H9 (cell line): ENCODE measurements at regions not wholly inside any gene's neighbourhood (a gene's known extent, or its start where the extent isn't known, plus 50 kb on each side); places are given as distances from the start of the nearest gene placed in this dataset.

Experiments
- DNase-seq: peaks from one replicate; pipeline ENCODE4 v3.0.0-alpha.2; 2017
- H2AFZ ChIP-seq: one replicate; pipeline ENCODE4 v1.6.1; 2013; ENCODE audit warnings: mild to moderate bottlenecking, low read length, control low read depth, moderate library complexity
- H2AK5ac ChIP-seq: 2 replicates; pipeline ENCODE4 v1.6.1; 2013; ENCODE audit warnings: low read length, control low read depth, mixed read lengths; ENCODE audit not compliant: insufficient read length
- H2BK120ac ChIP-seq: one replicate; pipeline ENCODE4 v1.6.1; 2013; ENCODE audit warnings: low read depth, mild to moderate bottlenecking, low read length, control low read depth, inconsistent platforms; ENCODE audit not compliant: poor library complexity, severe bottlenecking
- H2BK12ac ChIP-seq: 2 replicates; pipeline ENCODE4 v1.6.1; 2013; ENCODE audit warnings: low read length, control low read depth, mixed read lengths, low read depth; ENCODE audit not compliant: insufficient read length
- H2BK15ac ChIP-seq: 2 replicates; pipeline ENCODE4 v1.6.1; 2013; ENCODE audit warnings: low read depth, low read length, control low read depth
- H2BK20ac ChIP-seq: one replicate; pipeline ENCODE4 v1.6.1; 2013; ENCODE audit warnings: low read depth, mild to moderate bottlenecking, low read length, control low read depth, inconsistent platforms; ENCODE audit not compliant: poor library complexity, severe bottlenecking
- H2BK5ac ChIP-seq: 2 replicates; pipeline ENCODE4 v1.6.1; 2013; ENCODE audit warnings: low read length, control low read depth, mixed read lengths; ENCODE audit not compliant: insufficient read length
- H3K14ac ChIP-seq: 2 replicates; pipeline ENCODE4 v1.6.1; 2013; ENCODE audit warnings: low read length, control low read depth; ENCODE audit not compliant: insufficient read depth
- H3K18ac ChIP-seq: 2 replicates; pipeline ENCODE4 v1.6.1; 2013; ENCODE audit warnings: low read depth, mild to moderate bottlenecking, mixed read lengths, low read length, control low read depth; ENCODE audit not compliant: insufficient read length
- H3K23ac ChIP-seq: 2 replicates; pipeline ENCODE4 v1.6.1; 2013; ENCODE audit warnings: low read length, control low read depth, mixed read lengths, low read depth; ENCODE audit not compliant: insufficient read length
- H3K23me2 ChIP-seq: 2 replicates; pipeline ENCODE4 v1.6.1; 2013; ENCODE audit warnings: low read depth, mild to moderate bottlenecking, mixed read lengths, low read length, control low read depth; ENCODE audit not compliant: insufficient read length, poor library complexity, severe bottlenecking
- H3K27ac ChIP-seq: 2 replicates; pipeline ENCODE4 v1.5.1; 2013; ENCODE audit warnings: low read length, control low read depth, mixed read lengths, low read depth; ENCODE audit not compliant: insufficient read length
- H3K27me3 ChIP-seq: 2 replicates; pipeline ENCODE4 v1.6.1; 2013; ENCODE audit warnings: low read length, control low read depth, inconsistent platforms; ENCODE audit not compliant: insufficient read depth
- H3K4ac ChIP-seq: 2 replicates; pipeline ENCODE4 v1.6.1; 2013; ENCODE audit warnings: low read depth, mild to moderate bottlenecking, control low read depth, inconsistent platforms, low read length, moderate library complexity
- H3K4me1 ChIP-seq: 2 replicates; pipeline ENCODE4 v1.6.1; 2013; ENCODE audit warnings: low read length, control low read depth, inconsistent platforms; ENCODE audit not compliant: insufficient read depth
- H3K4me2 ChIP-seq: 2 replicates; pipeline ENCODE4 v1.6.1; 2013; ENCODE audit warnings: low read length, control low read depth, mixed read lengths; ENCODE audit not compliant: insufficient read length, insufficient read depth
- H3K56ac ChIP-seq: 2 replicates; pipeline ENCODE4 v1.6.1; 2013; ENCODE audit warnings: low read depth, mild to moderate bottlenecking, mixed read lengths, low read length, control low read depth; ENCODE audit not compliant: insufficient read length
- H3K79me1 ChIP-seq: 2 replicates; pipeline ENCODE4 v1.6.1; 2013; ENCODE audit warnings: low read depth, mild to moderate bottlenecking, moderate library complexity, low read length, control low read depth, inconsistent platforms; ENCODE audit not compliant: insufficient read depth, poor library complexity, severe bottlenecking
- H3K79me2 ChIP-seq: 2 replicates; pipeline ENCODE4 v1.6.1; 2013; ENCODE audit warnings: low read length, control low read depth, inconsistent platforms; ENCODE audit not compliant: insufficient read depth
- H3K9ac ChIP-seq: 2 replicates; pipeline ENCODE4 v1.6.1; 2013; ENCODE audit warnings: low read length, control low read depth, mixed read lengths; ENCODE audit not compliant: insufficient read length; ENCODE audit errors: extremely low read depth
- H3K9me3 ChIP-seq: one replicate; pipeline ENCODE4 v1.6.1; 2013; ENCODE audit warnings: low read depth, low read length, inconsistent platforms; ENCODE audit not compliant: control insufficient read depth
- H3T11ph ChIP-seq: one replicate; pipeline ENCODE4 v1.6.1; 2013; ENCODE audit warnings: mild to moderate bottlenecking, low read length, control low read depth, inconsistent platforms
- H4K20me1 ChIP-seq: one replicate; pipeline ENCODE4 v1.6.1; 2013; ENCODE audit not compliant: control insufficient read depth, insufficient read length, insufficient read depth
- H4K5ac ChIP-seq: 2 replicates; pipeline ENCODE4 v1.6.1; 2013; ENCODE audit warnings: low read depth, mild to moderate bottlenecking, mixed read lengths, low read length, control low read depth; ENCODE audit not compliant: insufficient read length
- H4K8ac ChIP-seq: replicated peaks from 2 replicates; pipeline ENCODE4 v1.6.1; 2013; ENCODE audit warnings: low read length, control low read depth, mixed read lengths, low read depth; ENCODE audit not compliant: insufficient read length
- H4K91ac ChIP-seq: 2 replicates; pipeline ENCODE4 v1.6.1; 2013; ENCODE audit warnings: low read depth, mild to moderate bottlenecking, moderate library complexity, mixed read lengths, low read length, control low read depth; ENCODE audit not compliant: insufficient read length
- H3K27ac Mint-ChIP-seq, 3 experiments: 2 replicates in 2 of 3; 3 replicates in 1 of 3; pipeline ENCODE4 v1.8.0; 2020 to 2021; ENCODE audit warnings: mixed read lengths in 3 of 3, mild to moderate bottlenecking in 1 of 3, moderate library complexity in 1 of 3
- H3K27me3 Mint-ChIP-seq: 2 replicates; pipeline ENCODE4 v1.8.0; 2021; ENCODE audit warnings: low read depth, mild to moderate bottlenecking, moderate library complexity, mixed read lengths
- H3K36me3 Mint-ChIP-seq, 3 experiments: 2 replicates in 2 of 3; 3 replicates in 1 of 3; pipeline ENCODE4 v1.8.0; 2020 to 2021; ENCODE audit warnings: low read depth in 3 of 3, mixed read lengths in 3 of 3; ENCODE audit not compliant: insufficient read depth in 1 of 3
- H3K4me1 Mint-ChIP-seq, 2 experiments: 2 replicates each; pipeline ENCODE4 v1.8.0; 2020; ENCODE audit warnings: mixed read lengths in 2 of 2
- H3K4me3 Mint-ChIP-seq, 2 experiments: 2 replicates in 1 of 2; 3 replicates in 1 of 2; pipeline ENCODE4 v1.8.0; 2020 to 2021; ENCODE audit warnings: mild to moderate bottlenecking in 2 of 2, mixed read lengths in 2 of 2, moderate library complexity in 1 of 2
- H3K9me3 Mint-ChIP-seq, 2 experiments: 2 replicates in 1 of 2; 3 replicates in 1 of 2; pipeline ENCODE4 v1.8.0; 2020; ENCODE audit warnings: mild to moderate bottlenecking in 2 of 2, mixed read lengths in 2 of 2, moderate library complexity in 1 of 2
- WGBS: extraction: QIAGEN DNeasy Blood & Tissue Kit; methylation state at CpG from one replicate; pipeline ENCODE4 v1.1.7; 2013; ENCODE audit warnings: missing lambda C conversion rate, low lambda C conversion rate, mixed read lengths; ENCODE audit not compliant: insufficient read length; ENCODE audit errors: extremely low coverage; 5-methylcytosine and 5-hydroxymethylcytosine counted together
- TF ChIP-seq, protein P1 (sequence below): fragments of 200-600 bp; sonication (generic); conservative IDR thresholded peaks from 3 replicates; pipeline ENCODE4 v1.8.0; 2021; ENCODE audit warnings: antibody characterized with exemption, mild to moderate bottlenecking

- H3K9ac ChIP-seq = no peak overlapping the region
- no peak overlapping the region for H3K27ac ChIP-seq
- DNase-seq = no peak
- no peak overlapping the region for H2AK5ac ChIP-seq
- no peak overlapping the region for H3K56ac ChIP-seq
- H4K5ac ChIP-seq = no peak overlapping the region
- no peak overlapping the region for H3K23ac ChIP-seq
- H3K4me2 ChIP-seq = no peak overlapping the region
- H2BK120ac ChIP-seq = no peak overlapping the region
- no peaks in the 10 kb centered on the region for H3K27me3 ChIP-seq
- TF ChIP-seq, protein P1, sequence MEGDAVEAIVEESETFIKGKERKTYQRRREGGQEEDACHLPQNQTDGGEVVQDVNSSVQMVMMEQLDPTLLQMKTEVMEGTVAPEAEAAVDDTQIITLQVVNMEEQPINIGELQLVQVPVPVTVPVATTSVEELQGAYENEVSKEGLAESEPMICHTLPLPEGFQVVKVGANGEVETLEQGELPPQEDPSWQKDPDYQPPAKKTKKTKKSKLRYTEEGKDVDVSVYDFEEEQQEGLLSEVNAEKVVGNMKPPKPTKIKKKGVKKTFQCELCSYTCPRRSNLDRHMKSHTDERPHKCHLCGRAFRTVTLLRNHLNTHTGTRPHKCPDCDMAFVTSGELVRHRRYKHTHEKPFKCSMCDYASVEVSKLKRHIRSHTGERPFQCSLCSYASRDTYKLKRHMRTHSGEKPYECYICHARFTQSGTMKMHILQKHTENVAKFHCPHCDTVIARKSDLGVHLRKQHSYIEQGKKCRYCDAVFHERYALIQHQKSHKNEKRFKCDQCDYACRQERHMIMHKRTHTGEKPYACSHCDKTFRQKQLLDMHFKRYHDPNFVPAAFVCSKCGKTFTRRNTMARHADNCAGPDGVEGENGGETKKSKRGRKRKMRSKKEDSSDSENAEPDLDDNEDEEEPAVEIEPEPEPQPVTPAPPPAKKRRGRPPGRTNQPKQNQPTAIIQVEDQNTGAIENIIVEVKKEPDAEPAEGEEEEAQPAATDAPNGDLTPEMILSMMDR = no peak
- no peaks in the 10 kb centered on the region for H3K79me2 ChIP-seq
- no peaks in the 10 kb centered on the region for H3K23me2 ChIP-seq
- H3K14ac ChIP-seq = no peak overlapping the region
- no peak overlapping the region for H2AFZ ChIP-seq
- H4K91ac ChIP-seq = no peak overlapping the region
- no peaks in the 10 kb centered on the region for H3K9me3 ChIP-seq
- no peaks in the 10 kb centered on the region; the same call in none of the 2 replicates for H3K27me3 Mint-ChIP-seq
- H3K4ac ChIP-seq = no peak overlapping the region
- H2BK5ac ChIP-seq = no peak overlapping the region
- no CpG with 5 or more reads among the region's 1 CpG for WGBS
- H3K4me3 Mint-ChIP-seq = no peak overlapping the region
- H3K4me1 ChIP-seq = 0 out of 2 replicates have a peak, but pooled peaks cover 4% of the 10 kb centered on the region
- H2BK15ac ChIP-seq = no peak overlapping the region
- peaks cover 0 to 14% (median 4%) of the 10 kb centered on the region in 3 experiments; a peak in 4 of 7 replicates for H3K36me3 Mint-ChIP-seq
- no peak overlapping the region for H3T11ph ChIP-seq
- peaks cover 19 to 23% of the 10 kb centered on the region in 2 experiments for H3K4me1 Mint-ChIP-seq
- H4K20me1 ChIP-seq = no peaks in the 10 kb centered on the region
- no peak overlapping the region for H2BK12ac ChIP-seq
- H2BK20ac ChIP-seq = no peak overlapping the region
- no peak overlapping the region for H3K27ac Mint-ChIP-seq
- H3K79me1 ChIP-seq = no peaks in the 10 kb centered on the region
- H3K9me3 Mint-ChIP-seq = peaks cover 7 to 10% of the 10 kb centered on the region in 2 experiments; a peak in 4 of 5 replicates
- H4K8ac ChIP-seq = no peak overlapping the region
- H3K18ac ChIP-seq = no peak overlapping the region
These were observed 103.8 kb upstream of the CFAP20DC start for GRCh38 chr3:59153648-59154047.
